ENCODE measurements at regions not wholly inside any gene's neighbourhood (a gene's known extent, or its start where the extent isn't known, plus 50 kb on each side); places are given as distances from the start of the nearest gene placed in this dataset.

- no peak for TF ChIP-seq RFX5 (IDR thresholded peaks at IDR 0.05; ENCODE audit: low read length)
- TF ChIP-seq CTCF (IDR thresholded peaks at IDR 0.05) = no peak
- TF ChIP-seq RAD21 (IDR thresholded peaks at IDR 0.05; ENCODE audit: low read length) = no peak
- TF ChIP-seq SIN3A (IDR thresholded peaks at IDR 0.05; ENCODE audit: borderline replicate concordance, low read depth, low read length) = no peak
These were observed 127.1 kb downstream of the DIRAS2 start for GRCh38 chr9:90515510-90515909.

Data from SK-N-SH (cell line).